ENCODE measurements at regions not wholly inside any gene's neighbourhood (a gene's known extent, or its start where the extent isn't known, plus 50 kb on each side); places are given as distances from the start of the nearest gene placed in this dataset.

DNA sequence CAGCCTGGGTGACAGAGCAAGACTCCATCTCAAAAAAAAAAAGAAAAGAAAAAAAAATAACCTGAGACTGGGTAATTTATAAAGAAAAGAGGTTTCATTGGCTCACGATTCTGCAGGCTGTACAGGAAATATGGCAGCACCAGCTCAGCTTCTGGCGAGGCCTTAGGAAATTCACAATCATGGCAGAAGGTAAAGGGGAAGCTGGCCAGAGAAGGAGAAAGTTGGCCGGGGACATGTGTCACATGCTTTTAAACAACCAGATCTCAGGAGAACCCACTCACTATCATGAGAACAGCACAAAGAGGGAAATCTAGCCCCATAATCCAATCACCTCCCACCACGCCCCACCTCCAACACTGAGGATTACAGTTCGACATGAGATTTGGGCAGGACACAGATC, 125.3 kb downstream of the DISP1 start:
- Histone ChIP-seq H3K4me1 (peaks cover 16% of the 10 kb centered on the region), H3K27ac (replicated peaks) (no peak overlapping the region), H3K27me3 (ENCODE audit: low read depth) (no peaks in the 10 kb centered on the region), H3K36me3 (peaks cover 26% of the 10 kb centered on the region), H3K4me3 (no peak overlapping the region), H3K9me3 (replicated peaks) (no peaks in the 10 kb centered on the region)
- intact Hi-C loops (cut with micrococcal nuclease) = no loop called here
- TF ChIP-seq, protein P1, sequence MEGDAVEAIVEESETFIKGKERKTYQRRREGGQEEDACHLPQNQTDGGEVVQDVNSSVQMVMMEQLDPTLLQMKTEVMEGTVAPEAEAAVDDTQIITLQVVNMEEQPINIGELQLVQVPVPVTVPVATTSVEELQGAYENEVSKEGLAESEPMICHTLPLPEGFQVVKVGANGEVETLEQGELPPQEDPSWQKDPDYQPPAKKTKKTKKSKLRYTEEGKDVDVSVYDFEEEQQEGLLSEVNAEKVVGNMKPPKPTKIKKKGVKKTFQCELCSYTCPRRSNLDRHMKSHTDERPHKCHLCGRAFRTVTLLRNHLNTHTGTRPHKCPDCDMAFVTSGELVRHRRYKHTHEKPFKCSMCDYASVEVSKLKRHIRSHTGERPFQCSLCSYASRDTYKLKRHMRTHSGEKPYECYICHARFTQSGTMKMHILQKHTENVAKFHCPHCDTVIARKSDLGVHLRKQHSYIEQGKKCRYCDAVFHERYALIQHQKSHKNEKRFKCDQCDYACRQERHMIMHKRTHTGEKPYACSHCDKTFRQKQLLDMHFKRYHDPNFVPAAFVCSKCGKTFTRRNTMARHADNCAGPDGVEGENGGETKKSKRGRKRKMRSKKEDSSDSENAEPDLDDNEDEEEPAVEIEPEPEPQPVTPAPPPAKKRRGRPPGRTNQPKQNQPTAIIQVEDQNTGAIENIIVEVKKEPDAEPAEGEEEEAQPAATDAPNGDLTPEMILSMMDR (IDR thresholded peaks at IDR 0.05; ENCODE audit: borderline replicate concordance) = no peak
- no peak for DNase-seq

DNA sequence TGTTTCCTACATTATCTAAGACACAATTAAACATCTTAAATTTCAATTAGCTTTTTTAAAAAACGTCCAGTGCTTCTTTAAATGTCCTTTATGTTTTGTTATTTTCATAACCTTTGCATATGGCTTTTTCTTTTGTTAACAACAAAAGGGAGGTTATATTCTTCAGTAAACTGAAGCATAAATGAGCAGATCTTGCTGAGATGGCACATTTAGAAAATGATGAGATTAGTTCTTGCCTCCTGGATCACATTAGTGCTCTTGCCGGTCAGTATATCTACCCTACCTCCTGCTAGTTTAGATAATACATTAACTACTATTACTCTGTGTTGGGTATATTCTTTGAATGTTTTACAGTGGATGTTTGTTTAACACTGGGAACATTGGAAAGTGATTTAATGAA, 126.1 kb downstream of the DISP1 start:
- Histone ChIP-seq H3K4me3 (no peak overlapping the region), H3K4me1 (peaks cover 22% of the 10 kb centered on the region), H3K27ac (replicated peaks) (no peak overlapping the region), H3K9me3 (replicated peaks) (no peaks in the 10 kb centered on the region), H3K27me3 (ENCODE audit: low read depth) (no peaks in the 10 kb centered on the region), H3K36me3 (peaks cover 27% of the 10 kb centered on the region)
- intact Hi-C loops (cut with micrococcal nuclease) = no loop called here
- DNase-seq = no peak
- TF ChIP-seq, protein P1 (IDR thresholded peaks at IDR 0.05; ENCODE audit: borderline replicate concordance) = no peak

DNA sequence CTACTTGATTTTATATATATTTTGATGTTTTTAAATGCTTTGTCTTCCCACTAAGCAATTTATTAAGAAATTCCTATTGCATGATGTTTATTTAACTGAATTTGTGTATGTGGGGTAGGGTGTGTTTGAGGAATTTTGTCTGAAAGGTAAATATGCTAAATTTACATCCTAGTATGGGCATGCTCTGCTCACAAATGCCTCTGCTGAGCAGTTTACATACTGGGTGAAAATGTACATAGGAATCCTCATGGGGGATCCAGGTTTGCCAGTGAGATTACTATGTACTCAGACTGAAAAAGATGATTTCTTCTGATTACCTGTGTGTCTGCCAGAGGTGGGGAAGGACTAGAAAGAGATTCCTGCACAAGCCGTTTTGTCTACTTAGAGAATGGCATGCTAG, 126.6 kb downstream of the DISP1 start:
- Histone ChIP-seq H3K36me3 (peaks cover 27% of the 10 kb centered on the region), H3K4me3 (no peak overlapping the region), H3K27ac (replicated peaks) (no peak overlapping the region), H3K27me3 (ENCODE audit: low read depth) (no peaks in the 10 kb centered on the region), H3K9me3 (replicated peaks) (no peaks in the 10 kb centered on the region), H3K4me1 (peaks cover 22% of the 10 kb centered on the region)
- intact Hi-C loops (cut with micrococcal nuclease) = no loop called here
- TF ChIP-seq, protein P1 (IDR thresholded peaks at IDR 0.05; ENCODE audit: borderline replicate concordance) = no peak
- no peak for DNase-seq

DNA sequence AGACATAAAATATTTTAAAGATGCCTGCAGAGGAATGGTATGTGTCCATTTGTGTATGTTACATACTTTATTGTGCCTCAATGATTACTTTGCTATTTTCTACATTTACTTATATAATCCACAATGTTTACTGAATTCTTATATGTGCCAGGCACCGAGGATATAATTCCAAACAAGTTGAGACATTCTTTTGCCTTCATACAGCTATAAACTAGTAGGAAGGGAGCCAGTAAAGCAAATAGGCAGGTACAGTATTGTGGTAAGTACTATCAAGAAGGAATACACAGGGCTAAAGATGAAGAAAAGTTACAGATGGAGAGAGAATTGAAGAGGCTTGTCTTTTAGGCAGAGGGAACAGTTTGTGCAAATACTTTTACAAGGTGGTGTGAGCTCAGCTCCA, 131.6 kb downstream of the DISP1 start:
- Histone ChIP-seq H3K27me3 (ENCODE audit: low read depth) (no peaks in the 10 kb centered on the region), H3K4me3 (no peak overlapping the region), H3K27ac (replicated peaks) (no peak overlapping the region), H3K36me3 (peaks cover 36% of the 10 kb centered on the region), H3K9me3 (replicated peaks) (no peaks in the 10 kb centered on the region), H3K4me1 (peaks cover 19% of the 10 kb centered on the region)
- intact Hi-C loops (cut with micrococcal nuclease) = no loop called here
- no peak for DNase-seq
- TF ChIP-seq, protein P1 (IDR thresholded peaks at IDR 0.05; ENCODE audit: borderline replicate concordance) = no peak

DNA sequence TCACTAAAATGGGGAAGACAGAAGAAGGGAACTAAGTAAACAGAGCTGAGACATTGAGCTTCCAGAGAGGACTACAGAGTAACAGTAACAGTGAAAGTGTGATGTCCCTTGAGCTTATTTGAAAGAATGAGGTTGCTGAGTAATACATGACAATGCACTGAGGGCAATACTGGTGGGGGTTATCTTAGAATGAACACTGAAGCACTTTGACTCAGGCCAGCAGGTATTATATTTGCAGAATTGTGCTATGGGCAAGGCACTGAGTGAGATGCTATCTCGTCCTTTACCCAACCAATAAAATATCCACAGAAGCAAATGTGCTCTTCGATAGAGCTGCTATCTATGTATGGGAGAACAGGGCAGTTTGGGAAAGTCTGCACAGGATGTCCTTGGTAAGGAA, 133.2 kb downstream of the DISP1 start:
- Histone ChIP-seq H3K4me3 (no peak overlapping the region), H3K4me1 (peaks cover 19% of the 10 kb centered on the region), H3K27ac (replicated peaks) (no peak overlapping the region), H3K9me3 (replicated peaks) (no peaks in the 10 kb centered on the region), H3K36me3 (peaks cover 30% of the 10 kb centered on the region), H3K27me3 (ENCODE audit: low read depth) (no peaks in the 10 kb centered on the region)
- DNase-seq = no peak
- TF ChIP-seq, protein P1 (IDR thresholded peaks at IDR 0.05; ENCODE audit: borderline replicate concordance) = no peak
- intact Hi-C loops (cut with micrococcal nuclease) = no loop called here

DNA sequence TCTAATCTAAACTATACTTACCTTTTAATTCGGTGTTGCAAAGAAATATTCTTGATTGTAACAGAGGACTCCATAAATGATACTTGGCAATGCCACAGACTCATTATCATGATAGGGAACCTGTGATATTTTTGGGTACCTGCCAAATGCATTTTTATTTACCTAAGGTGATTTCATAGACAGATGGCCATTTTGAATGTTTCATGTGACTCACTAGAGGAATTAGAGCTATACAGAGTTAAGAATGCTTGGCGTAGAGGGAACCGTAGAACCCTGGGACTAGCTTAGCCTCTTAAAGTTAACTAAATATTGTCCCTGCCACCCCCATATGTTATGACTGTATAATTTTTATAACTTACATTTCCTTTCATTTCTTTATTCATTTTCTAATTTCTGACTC, 136.1 kb downstream of the DISP1 start:
- intact Hi-C loops (cut with micrococcal nuclease) = no loop called here
- Histone ChIP-seq H3K27me3 (ENCODE audit: low read depth) (no peaks in the 10 kb centered on the region), H3K27ac (replicated peaks) (no peak overlapping the region), H3K4me1 (peaks cover 5% of the 10 kb centered on the region), H3K4me3 (no peak overlapping the region), H3K36me3 (peaks cover 10% of the 10 kb centered on the region), H3K9me3 (replicated peaks) (no peaks in the 10 kb centered on the region)
- DNase-seq = no peak
- TF ChIP-seq, protein P1 (IDR thresholded peaks at IDR 0.05; ENCODE audit: borderline replicate concordance) = no peak
